ENCODE measurements at regions not wholly inside any gene's neighbourhood (a gene's known extent, or its start where the extent isn't known, plus 50 kb on each side); places are given as distances from the start of the nearest gene placed in this dataset.
"Not testable (repeated sequence)": the region's sequence is repeated elsewhere in the genome, so short reads cannot be mapped to it uniquely, and the experiment has no call there.

DNA sequence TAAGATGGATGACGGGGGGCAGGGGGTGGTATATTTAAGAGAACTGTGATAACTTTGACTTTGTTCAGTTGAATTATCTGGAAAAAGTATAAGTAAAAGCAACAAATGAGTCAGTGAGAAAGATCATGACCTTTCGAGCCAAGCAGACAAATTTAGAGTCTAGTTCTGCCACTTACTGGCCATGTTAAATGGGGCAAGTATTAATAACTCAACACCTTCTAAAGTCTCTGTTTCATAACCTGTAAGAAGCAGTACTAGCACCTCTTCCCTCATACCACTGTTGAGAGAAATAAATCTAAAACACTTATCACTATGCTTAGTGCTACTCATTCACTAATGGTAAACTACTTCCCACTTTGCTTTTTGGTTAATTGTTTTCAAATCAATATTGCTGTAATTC, 604.4 kb upstream of the LRRN3 start:
- no peaks in the 10 kb centered on the region for H3K4me1 ChIP-seq
- H3K36me3 ChIP-seq = no peaks in the 10 kb centered on the region
- 93 to 96% methylated on average over 2 of the region's 2 CpGs for WGBS, 2 donors
- no peak overlapping the region for H3K4me3 ChIP-seq
- TF ChIP-seq, protein P1, sequence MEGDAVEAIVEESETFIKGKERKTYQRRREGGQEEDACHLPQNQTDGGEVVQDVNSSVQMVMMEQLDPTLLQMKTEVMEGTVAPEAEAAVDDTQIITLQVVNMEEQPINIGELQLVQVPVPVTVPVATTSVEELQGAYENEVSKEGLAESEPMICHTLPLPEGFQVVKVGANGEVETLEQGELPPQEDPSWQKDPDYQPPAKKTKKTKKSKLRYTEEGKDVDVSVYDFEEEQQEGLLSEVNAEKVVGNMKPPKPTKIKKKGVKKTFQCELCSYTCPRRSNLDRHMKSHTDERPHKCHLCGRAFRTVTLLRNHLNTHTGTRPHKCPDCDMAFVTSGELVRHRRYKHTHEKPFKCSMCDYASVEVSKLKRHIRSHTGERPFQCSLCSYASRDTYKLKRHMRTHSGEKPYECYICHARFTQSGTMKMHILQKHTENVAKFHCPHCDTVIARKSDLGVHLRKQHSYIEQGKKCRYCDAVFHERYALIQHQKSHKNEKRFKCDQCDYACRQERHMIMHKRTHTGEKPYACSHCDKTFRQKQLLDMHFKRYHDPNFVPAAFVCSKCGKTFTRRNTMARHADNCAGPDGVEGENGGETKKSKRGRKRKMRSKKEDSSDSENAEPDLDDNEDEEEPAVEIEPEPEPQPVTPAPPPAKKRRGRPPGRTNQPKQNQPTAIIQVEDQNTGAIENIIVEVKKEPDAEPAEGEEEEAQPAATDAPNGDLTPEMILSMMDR (IDR thresholded peaks at IDR 0.05) = no peak
- no peak for TF ChIP-seq EP300 (IDR thresholded peaks at IDR 0.05)
- no peak for TF ChIP-seq POLR2A (IDR thresholded peaks at IDR 0.05)
- H3K9me3 ChIP-seq = no peaks in the 10 kb centered on the region
- DNase-seq (ENCODE audit: low spot score in 2 of 2) = no peak
- no peaks in the 10 kb centered on the region for H3K27me3 ChIP-seq
- H3K27ac ChIP-seq = no peak overlapping the region

DNA sequence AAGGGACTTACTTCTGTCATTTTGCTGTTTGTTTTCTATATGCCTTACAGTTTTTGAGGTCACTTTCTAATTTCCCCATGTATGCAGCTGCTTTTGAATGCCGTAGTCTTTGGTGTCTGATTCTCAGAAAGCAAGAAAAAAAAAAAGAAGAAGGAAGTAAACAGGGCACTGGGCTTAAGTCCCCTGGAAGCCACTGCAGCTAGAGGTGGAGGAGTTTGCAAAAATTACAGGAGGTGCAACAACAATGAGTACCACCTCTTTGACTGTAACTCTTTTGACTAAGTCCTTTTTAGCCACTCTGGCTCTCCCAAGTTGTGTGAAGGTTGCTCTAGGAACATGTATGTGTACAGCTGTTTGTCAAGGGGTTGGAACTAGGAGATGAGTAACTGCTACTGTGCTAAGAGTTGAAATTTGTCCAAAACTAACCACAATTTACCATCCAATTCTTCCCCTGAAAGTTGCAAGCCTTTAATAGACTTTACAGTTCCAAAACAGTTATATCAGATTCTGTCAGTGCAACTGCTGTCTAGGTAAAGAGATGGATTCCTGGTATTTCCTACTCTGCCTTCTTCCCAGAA, 588.0 kb upstream of the LRRN3 start:
- no peak overlapping the region for H3K4me3 ChIP-seq
- no peaks in the 10 kb centered on the region for H3K27me3 ChIP-seq
- H3K9me3 ChIP-seq = no peaks in the 10 kb centered on the region
- H3K27ac ChIP-seq = no peak overlapping the region
- H3K4me1 ChIP-seq = no peaks in the 10 kb centered on the region
- no peak for DNase-seq (ENCODE audit: low spot score in 2 of 2)
- TF ChIP-seq POLR2A (IDR thresholded peaks at IDR 0.05) (no peak), EP300 (IDR thresholded peaks at IDR 0.05) (no peak)
- TF ChIP-seq, protein P1 (IDR thresholded peaks at IDR 0.05) = no peak
- 68 to 88% methylated on average over 1 of the region's 1 CpG for WGBS, 2 donors
- H3K36me3 ChIP-seq = no peaks in the 10 kb centered on the region

DNA sequence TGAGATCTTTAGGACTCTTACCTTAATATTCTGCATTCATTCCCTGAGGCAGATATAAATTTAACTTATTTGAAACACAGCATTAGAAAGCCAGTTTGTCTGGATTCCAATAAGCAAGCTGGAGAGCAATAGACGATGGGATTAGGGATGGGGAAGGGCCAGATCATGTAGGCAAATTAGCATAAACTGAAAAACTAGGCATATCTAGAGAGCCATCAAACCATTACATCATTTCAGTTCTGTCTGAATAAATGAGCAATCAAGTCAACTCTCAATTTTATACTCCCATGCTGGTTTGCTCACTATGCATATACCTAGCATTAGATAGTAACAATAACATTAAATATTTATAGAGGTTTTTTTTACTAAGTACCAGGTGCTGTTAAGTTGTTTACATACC, 583.6 kb upstream of the LRRN3 start:
- TF ChIP-seq, protein P1 (IDR thresholded peaks at IDR 0.05) = no peak
- TF ChIP-seq POLR2A (IDR thresholded peaks at IDR 0.05) (no peak), EP300 (IDR thresholded peaks at IDR 0.05) (no peak)
- no peaks in the 10 kb centered on the region for H3K27me3 ChIP-seq
- H3K27ac ChIP-seq = no peak overlapping the region
- H3K36me3 ChIP-seq = no peaks in the 10 kb centered on the region
- DNase-seq (ENCODE audit: low spot score in 2 of 2) = no peak
- H3K4me1 ChIP-seq = no peaks in the 10 kb centered on the region
- no peaks in the 10 kb centered on the region for H3K9me3 ChIP-seq
- WGBS, 2 donors = 69 to 75% methylated on average over 1 of the region's 1 CpG
- no peak overlapping the region for H3K4me3 ChIP-seq

DNA sequence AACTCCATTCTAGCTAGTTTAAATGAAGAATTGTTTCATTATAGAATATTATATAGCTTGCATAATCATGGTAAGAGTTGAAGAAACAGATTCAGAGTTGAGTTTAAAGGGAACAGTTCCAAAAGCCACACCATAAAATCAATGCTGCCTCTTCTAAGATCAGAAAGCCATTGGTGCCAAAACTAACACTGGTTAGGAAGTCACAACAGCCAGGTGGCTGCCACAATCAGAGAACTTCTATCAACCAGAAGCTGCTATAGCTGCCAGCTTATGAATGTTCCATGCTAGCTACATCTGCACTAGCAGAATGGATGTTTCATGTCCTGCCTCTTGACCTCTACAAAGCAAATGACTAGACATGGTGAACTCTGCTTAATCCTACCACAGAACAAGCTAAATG, 583.1 kb upstream of the LRRN3 start:
- no peak for DNase-seq (ENCODE audit: low spot score in 2 of 2)
- no peaks in the 10 kb centered on the region for H3K9me3 ChIP-seq
- no peaks in the 10 kb centered on the region for H3K4me1 ChIP-seq
- H3K27ac ChIP-seq = no peak overlapping the region
- no peaks in the 10 kb centered on the region for H3K27me3 ChIP-seq
- TF ChIP-seq POLR2A (IDR thresholded peaks at IDR 0.05) = no peak
- TF ChIP-seq EP300 (IDR thresholded peaks at IDR 0.05) = no peak
- TF ChIP-seq, protein P1 (IDR thresholded peaks at IDR 0.05) = no peak
- no peaks in the 10 kb centered on the region for H3K36me3 ChIP-seq
- no peak overlapping the region for H3K4me3 ChIP-seq

DNA sequence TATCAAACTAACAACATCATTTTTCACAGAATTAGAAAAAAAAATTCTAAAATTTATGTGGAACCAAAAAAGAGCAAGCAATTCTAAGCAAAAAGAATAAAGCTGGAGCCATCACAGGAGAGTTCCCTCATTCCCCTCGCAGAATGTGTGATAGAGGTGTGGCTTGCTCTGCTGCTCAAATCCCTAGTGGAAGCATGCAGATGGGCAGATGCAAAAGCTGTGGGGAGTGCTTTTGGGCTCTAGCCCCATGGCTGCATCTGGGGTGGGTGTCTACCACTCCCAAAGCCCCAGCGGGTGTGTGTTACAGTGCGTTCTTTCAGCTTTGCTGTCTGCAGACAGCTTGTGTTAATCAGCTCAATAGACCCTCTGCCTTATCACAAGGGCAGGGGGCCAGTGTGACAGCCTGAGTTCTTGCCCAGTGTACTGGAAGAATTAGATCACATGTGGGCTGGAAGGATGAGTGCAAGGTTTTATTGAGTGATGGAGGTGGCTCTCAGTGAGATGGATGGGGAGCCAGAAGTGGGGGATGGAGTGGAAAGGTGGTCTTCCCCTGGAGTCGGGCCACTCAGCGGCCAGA, 575.9 kb upstream of the LRRN3 start:
- not testable (repeated sequence) for H3K4me3 ChIP-seq; H3K27ac ChIP-seq; H3K4me1 ChIP-seq; H3K36me3 ChIP-seq; DNase-seq (ENCODE audit: low spot score in 2 of 2); H3K27me3 ChIP-seq
- peaks cover 0 to 15% (median 0%) of the 10 kb centered on the region in 4 donors for H3K9me3 ChIP-seq
- WGBS, 2 donors = 49 to 56% methylated on average over 5 of the region's 5 CpGs

DNA sequence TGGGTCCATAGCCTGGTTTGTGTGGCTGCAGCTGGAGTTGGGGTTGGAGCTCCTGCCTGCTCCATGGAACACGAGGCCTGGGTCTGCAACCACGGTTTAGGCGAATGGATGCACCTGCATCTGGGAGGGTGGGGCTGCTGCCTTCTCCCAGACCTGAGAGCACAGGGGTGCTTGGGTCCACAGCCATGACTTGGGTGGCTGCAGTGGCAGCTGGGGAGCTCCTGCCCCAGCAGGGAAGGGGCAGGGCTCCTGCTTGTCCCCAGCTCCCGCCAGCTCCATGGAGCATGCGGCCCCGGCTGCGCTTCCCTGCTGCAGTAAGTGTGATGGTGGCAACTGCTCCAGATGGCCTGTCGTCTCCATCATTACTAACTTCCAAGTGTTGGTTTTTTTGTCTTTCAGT, 571.1 kb upstream of the LRRN3 start:
- H3K27ac ChIP-seq = no peak overlapping the region
- no peak overlapping the region for H3K4me3 ChIP-seq
- no peaks in the 10 kb centered on the region for H3K36me3 ChIP-seq
- H3K9me3 ChIP-seq = peaks cover 0 to 15% (median 2%) of the 10 kb centered on the region in 4 donors
- no peaks in the 10 kb centered on the region for H3K27me3 ChIP-seq
- 81 to 97% methylated on average over 5 to 8 of the region's 8 CpGs for WGBS, 2 donors
- DNase-seq (ENCODE audit: low spot score in 2 of 2) = no peak
- TF ChIP-seq, protein P1 (IDR thresholded peaks at IDR 0.05) = no peak
- TF ChIP-seq POLR2A (IDR thresholded peaks at IDR 0.05) (no peak), EP300 (IDR thresholded peaks at IDR 0.05) (no peak)
- H3K4me1 ChIP-seq = no peaks in the 10 kb centered on the region
